ENCODE measurements at regions not wholly inside any gene's neighbourhood (a gene's known extent, or its start where the extent isn't known, plus 50 kb on each side); places are given as distances from the start of the nearest gene placed in this dataset.
"Not testable (repeated sequence)": the region's sequence is repeated elsewhere in the genome, so short reads cannot be mapped to it uniquely, and the experiment has no call there.

DNA sequence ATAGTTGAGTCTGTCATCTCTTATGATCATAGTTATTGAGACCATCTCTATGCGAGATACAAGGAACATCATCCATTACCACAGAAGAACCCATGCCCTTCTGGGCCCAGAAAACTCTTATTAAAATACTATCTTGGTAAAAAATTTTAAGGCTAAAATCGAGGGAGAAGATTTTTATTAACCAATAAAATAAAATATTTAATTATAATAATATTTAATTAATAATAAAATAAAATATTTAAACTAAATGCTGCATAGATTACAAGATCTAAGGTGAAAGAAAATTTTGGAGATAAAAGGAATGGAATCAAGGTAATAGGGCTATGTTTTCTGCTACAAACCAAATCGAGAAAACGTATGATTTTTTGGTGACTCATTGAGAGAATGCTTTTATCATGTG, 540.2 kb downstream of the KCNH5 start:
- H3K4me1 ChIP-seq (ENCODE audit: control insufficient read depth in 5 of 5, insufficient read depth in 5 of 5, low read length in 5 of 5), result no peaks in the 10 kb centered on the region
- TF ChIP-seq, protein P1, sequence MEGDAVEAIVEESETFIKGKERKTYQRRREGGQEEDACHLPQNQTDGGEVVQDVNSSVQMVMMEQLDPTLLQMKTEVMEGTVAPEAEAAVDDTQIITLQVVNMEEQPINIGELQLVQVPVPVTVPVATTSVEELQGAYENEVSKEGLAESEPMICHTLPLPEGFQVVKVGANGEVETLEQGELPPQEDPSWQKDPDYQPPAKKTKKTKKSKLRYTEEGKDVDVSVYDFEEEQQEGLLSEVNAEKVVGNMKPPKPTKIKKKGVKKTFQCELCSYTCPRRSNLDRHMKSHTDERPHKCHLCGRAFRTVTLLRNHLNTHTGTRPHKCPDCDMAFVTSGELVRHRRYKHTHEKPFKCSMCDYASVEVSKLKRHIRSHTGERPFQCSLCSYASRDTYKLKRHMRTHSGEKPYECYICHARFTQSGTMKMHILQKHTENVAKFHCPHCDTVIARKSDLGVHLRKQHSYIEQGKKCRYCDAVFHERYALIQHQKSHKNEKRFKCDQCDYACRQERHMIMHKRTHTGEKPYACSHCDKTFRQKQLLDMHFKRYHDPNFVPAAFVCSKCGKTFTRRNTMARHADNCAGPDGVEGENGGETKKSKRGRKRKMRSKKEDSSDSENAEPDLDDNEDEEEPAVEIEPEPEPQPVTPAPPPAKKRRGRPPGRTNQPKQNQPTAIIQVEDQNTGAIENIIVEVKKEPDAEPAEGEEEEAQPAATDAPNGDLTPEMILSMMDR (IDR thresholded peaks at IDR 0.05; ENCODE audit: control extremely low read depth, extremely low read depth), result no peak
- WGBS, 2 donors, result 85 to 89% methylated on average over 4 of the region's 4 CpGs
- H3K27me3 ChIP-seq (ENCODE audit: control insufficient read depth in 3 of 3, insufficient read depth in 3 of 3, low read length in 2 of 3), result no peaks in the 10 kb centered on the region
- H3K9ac ChIP-seq (ENCODE audit: insufficient read depth in 1 of 2, low read length in 2 of 2), result no peak overlapping the region
- no peaks in the 10 kb centered on the region for H3K36me3 ChIP-seq (ENCODE audit: control insufficient read depth in 4 of 4, insufficient read depth in 4 of 4, low read length in 4 of 4)
- DNase-seq, result no peak
- no peak overlapping the region for H3K4me3 ChIP-seq
- H3K27ac ChIP-seq (ENCODE audit: low read depth in 1 of 2, low read length in 1 of 2), result no peak overlapping the region
- H3K9me3 ChIP-seq (ENCODE audit: control insufficient read depth in 4 of 4, insufficient read depth in 3 of 4, low read length in 3 of 4), result peaks cover 0 to 8% (median 0%) of the 10 kb centered on the region in 4 donors
- ATAC-seq (ENCODE audit: insufficient read depth, low FRiP score), result no peak

DNA sequence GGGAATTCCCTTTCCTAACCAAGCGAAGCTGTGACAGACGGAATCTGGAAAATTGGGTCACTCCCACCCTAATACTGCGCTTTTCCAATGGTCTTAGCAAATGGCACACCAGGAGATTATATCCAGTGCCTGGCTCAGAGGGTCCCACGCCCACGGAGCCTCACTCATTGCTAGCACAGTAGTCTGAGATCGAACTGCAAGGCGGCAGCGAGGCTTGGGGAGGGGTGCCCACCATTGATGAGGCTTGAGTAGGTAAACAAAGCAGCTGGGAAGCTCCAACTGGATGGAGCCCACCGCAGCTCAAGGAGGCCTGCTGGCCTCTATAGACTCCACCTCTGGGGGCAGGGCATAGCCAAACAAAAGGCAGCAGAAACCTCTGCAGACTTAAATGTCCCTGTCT, 523.9 kb downstream of the KCNH5 start:
- 91 to 96% methylated on average over 9 of the region's 9 CpGs for WGBS, 2 donors
- not testable (repeated sequence) for H3K9me3 ChIP-seq (ENCODE audit: control insufficient read depth in 4 of 4, insufficient read depth in 3 of 4, low read length in 3 of 4); ATAC-seq (ENCODE audit: insufficient read depth, low FRiP score)

DNA sequence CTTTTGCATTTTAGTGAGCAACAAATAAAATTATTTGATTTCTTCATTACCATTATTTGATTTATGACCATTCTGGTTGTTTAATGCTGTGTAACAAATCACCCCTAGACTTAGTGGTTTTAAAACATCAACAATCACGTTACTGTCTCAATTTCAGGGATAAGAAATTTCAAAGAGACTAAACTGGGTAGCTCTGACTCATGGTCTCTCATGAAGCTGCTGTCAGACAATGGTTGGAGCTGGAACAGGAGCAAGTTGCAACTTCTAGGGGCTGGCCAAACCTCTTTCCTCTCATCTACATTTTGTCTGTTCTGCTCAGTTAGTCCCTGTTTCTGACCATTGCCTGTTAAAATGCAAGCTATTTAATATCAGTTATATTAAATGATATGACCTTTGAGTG, 517.0 kb downstream of the KCNH5 start:
- H3K36me3 ChIP-seq (ENCODE audit: control insufficient read depth in 4 of 4, insufficient read depth in 4 of 4, low read length in 4 of 4), result no peaks in the 10 kb centered on the region
- no peak overlapping the region for H3K4me3 ChIP-seq
- no peak overlapping the region for H3K9ac ChIP-seq (ENCODE audit: insufficient read depth in 1 of 2, low read length in 2 of 2)
- WGBS, 2 donors, result 53 to 81% methylated on average over 1 of the region's 1 CpG
- TF ChIP-seq, protein P1 (IDR thresholded peaks at IDR 0.05; ENCODE audit: control extremely low read depth, extremely low read depth), result no peak
- DNase-seq, result no peak
- H3K27ac ChIP-seq (ENCODE audit: low read depth in 1 of 2, low read length in 1 of 2), result no peak overlapping the region
- H3K27me3 ChIP-seq (ENCODE audit: control insufficient read depth in 3 of 3, insufficient read depth in 3 of 3, low read length in 2 of 3), result no peaks in the 10 kb centered on the region
- H3K9me3 ChIP-seq (ENCODE audit: control insufficient read depth in 4 of 4, insufficient read depth in 3 of 4, low read length in 3 of 4), result peaks cover 0 to 7% (median 0%) of the 10 kb centered on the region in 4 donors
- H3K4me1 ChIP-seq (ENCODE audit: control insufficient read depth in 5 of 5, insufficient read depth in 5 of 5, low read length in 5 of 5), result no peaks in the 10 kb centered on the region
- ATAC-seq (ENCODE audit: insufficient read depth, low FRiP score), result no peak

More for the DNA sequence above, 523.9 kb downstream of the KCNH5 start:
- not testable (repeated sequence) for H3K36me3 ChIP-seq (ENCODE audit: control insufficient read depth in 4 of 4, insufficient read depth in 4 of 4, low read length in 4 of 4); H3K4me3 ChIP-seq; H3K4me1 ChIP-seq (ENCODE audit: control insufficient read depth in 5 of 5, insufficient read depth in 5 of 5, low read length in 5 of 5); DNase-seq; H3K27me3 ChIP-seq (ENCODE audit: control insufficient read depth in 3 of 3, insufficient read depth in 3 of 3, low read length in 2 of 3); H3K9ac ChIP-seq (ENCODE audit: insufficient read depth in 1 of 2, low read length in 2 of 2); H3K27ac ChIP-seq (ENCODE audit: low read depth in 1 of 2, low read length in 1 of 2)

DNA sequence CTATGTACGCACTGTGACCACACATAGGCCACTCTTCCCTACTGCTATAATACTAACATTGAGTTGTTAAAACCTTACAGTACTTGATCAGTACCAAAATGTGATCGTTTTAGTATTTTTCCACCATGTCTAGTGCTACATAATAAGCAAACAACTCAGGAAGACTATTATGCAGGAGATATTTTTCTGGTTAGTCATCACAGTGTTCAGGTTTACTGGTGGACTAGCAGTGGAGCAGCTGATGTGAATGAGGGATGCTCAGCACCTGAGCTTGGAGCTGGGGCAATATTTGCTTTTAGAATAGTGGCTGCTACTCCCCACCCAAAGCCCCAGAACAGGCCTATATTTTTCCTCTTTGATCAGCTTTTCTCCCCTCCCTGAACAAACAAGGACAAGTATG, 513.1 kb downstream of the KCNH5 start:
- 71 to 81% methylated on average over 2 of the region's 2 CpGs for WGBS, 2 donors
- no peak overlapping the region for H3K27ac ChIP-seq (ENCODE audit: low read depth in 1 of 2, low read length in 1 of 2)
- DNase-seq (no peak), ATAC-seq (ENCODE audit: insufficient read depth, low FRiP score) (no peak)
- H3K4me3 ChIP-seq, result no peak overlapping the region
- H3K4me1 ChIP-seq (ENCODE audit: control insufficient read depth in 5 of 5, insufficient read depth in 5 of 5, low read length in 5 of 5), result no peaks in the 10 kb centered on the region
- H3K27me3 ChIP-seq (ENCODE audit: control insufficient read depth in 3 of 3, insufficient read depth in 3 of 3, low read length in 2 of 3), result no peaks in the 10 kb centered on the region
- TF ChIP-seq, protein P1 (IDR thresholded peaks at IDR 0.05; ENCODE audit: control extremely low read depth, extremely low read depth), result no peak
- H3K36me3 ChIP-seq (ENCODE audit: control insufficient read depth in 4 of 4, insufficient read depth in 4 of 4, low read length in 4 of 4), result no peaks in the 10 kb centered on the region
- no peaks in the 10 kb centered on the region for H3K9me3 ChIP-seq (ENCODE audit: control insufficient read depth in 4 of 4, insufficient read depth in 3 of 4, low read length in 3 of 4)
- no peak overlapping the region for H3K9ac ChIP-seq (ENCODE audit: insufficient read depth in 1 of 2, low read length in 2 of 2)
